ENCODE measurements at regions not wholly inside any gene's neighbourhood (a gene's known extent, or its start where the extent isn't known, plus 50 kb on each side); places are given as distances from the start of the nearest gene placed in this dataset.

- H3K79me2 ChIP-seq (ENCODE audit: low read length), result no peaks in the 10 kb centered on the region
- no peak overlapping the region for H3K4me2 ChIP-seq (ENCODE audit: low read depth, low read length)
- no peaks in the 10 kb centered on the region for H3K27me3 ChIP-seq (replicated peaks; ENCODE audit: insufficient read depth, low read length)
- no peaks in the 10 kb centered on the region for H3K36me3 ChIP-seq (replicated peaks; ENCODE audit: insufficient read depth, low read length)
- H3F3A ChIP-seq (ENCODE audit: insufficient read depth, low read length), result no peaks in the 10 kb centered on the region
- no peaks in the 10 kb centered on the region for H3K4me1 ChIP-seq (ENCODE audit: low read length)
- DNase-seq, result no peak
- no peak for TF ChIP-seq EZH2phosphoT487 (IDR thresholded peaks at IDR 0.05; ENCODE audit: low read length)
- no peak for TF ChIP-seq EZH2 (optimal IDR thresholded peaks at IDR 0.05; ENCODE audit: low read depth, low read length)
- TF ChIP-seq CTCF (IDR thresholded peaks at IDR 0.05; ENCODE audit: low read length), result no peak
- no peak overlapping the region for H3K4me3 ChIP-seq (ENCODE audit: low read length)
- H3K9ac ChIP-seq (ENCODE audit: low read length), result no peak overlapping the region
- H2AFZ ChIP-seq (ENCODE audit: low read length), result no peak overlapping the region
- no peak overlapping the region for H3K27ac ChIP-seq (ENCODE audit: low read length)
- no peaks in the 10 kb centered on the region for H3K9me3 ChIP-seq (replicated peaks; ENCODE audit: insufficient read depth, low read length)
- no peaks in the 10 kb centered on the region for H3K9me2 ChIP-seq (replicated peaks; ENCODE audit: insufficient read depth, low read length)
- H4K20me1 ChIP-seq (ENCODE audit: insufficient read depth, low read length), result no peaks in the 10 kb centered on the region
Measured at GRCh38 chr16:7976125-7976524, 614.2 kb downstream of the TMEM114 start.

GRCh38 chr16:7967996-7968509 lies 622.3 kb downstream of the TMEM114 start:
- Histone ChIP-seq H3K9ac (ENCODE audit: low read length) (no peak overlapping the region), H4K20me1 (ENCODE audit: insufficient read depth, low read length) (no peaks in the 10 kb centered on the region), H3K27me3 (replicated peaks; ENCODE audit: insufficient read depth, low read length) (no peaks in the 10 kb centered on the region), H3K27ac (ENCODE audit: low read length) (no peak overlapping the region), H2AFZ (ENCODE audit: low read length) (no peak overlapping the region), H3K9me2 (replicated peaks; ENCODE audit: insufficient read depth, low read length) (no peaks in the 10 kb centered on the region), H3F3A (ENCODE audit: insufficient read depth, low read length) (no peaks in the 10 kb centered on the region), H3K79me2 (ENCODE audit: low read length) (no peaks in the 10 kb centered on the region), H3K4me1 (ENCODE audit: low read length) (no peaks in the 10 kb centered on the region), H3K4me2 (ENCODE audit: low read depth, low read length) (no peak overlapping the region), H3K36me3 (replicated peaks; ENCODE audit: insufficient read depth, low read length) (no peaks in the 10 kb centered on the region), H3K9me3 (replicated peaks; ENCODE audit: insufficient read depth, low read length) (no peaks in the 10 kb centered on the region), H3K4me3 (ENCODE audit: low read length) (no peak overlapping the region)
- no peak for DNase-seq
- TF ChIP-seq EZH2 (optimal IDR thresholded peaks at IDR 0.05; ENCODE audit: low read depth, low read length) (no peak), EZH2phosphoT487 (IDR thresholded peaks at IDR 0.05; ENCODE audit: low read length) (no peak), CTCF (IDR thresholded peaks at IDR 0.05; ENCODE audit: low read length) (no peak)

GRCh38 chr16:7964744-7965143 lies 625.6 kb downstream of the TMEM114 start:
- Histone ChIP-seq H3K4me2 (ENCODE audit: low read depth, low read length) (no peak overlapping the region), H3K79me2 (ENCODE audit: low read length) (no peaks in the 10 kb centered on the region), H3K9me2 (replicated peaks; ENCODE audit: insufficient read depth, low read length) (no peaks in the 10 kb centered on the region), H3K36me3 (replicated peaks; ENCODE audit: insufficient read depth, low read length) (no peaks in the 10 kb centered on the region), H3K9ac (ENCODE audit: low read length) (no peak overlapping the region), H4K20me1 (ENCODE audit: insufficient read depth, low read length) (no peaks in the 10 kb centered on the region), H3K27ac (ENCODE audit: low read length) (no peak overlapping the region), H3K4me1 (ENCODE audit: low read length) (no peaks in the 10 kb centered on the region), H3K4me3 (ENCODE audit: low read length) (no peak overlapping the region), H3K9me3 (replicated peaks; ENCODE audit: insufficient read depth, low read length) (no peaks in the 10 kb centered on the region), H3K27me3 (replicated peaks; ENCODE audit: insufficient read depth, low read length) (no peaks in the 10 kb centered on the region), H3F3A (ENCODE audit: insufficient read depth, low read length) (no peaks in the 10 kb centered on the region), H2AFZ (ENCODE audit: low read length) (no peak overlapping the region)
- no peak for DNase-seq
- TF ChIP-seq EZH2 (optimal IDR thresholded peaks at IDR 0.05; ENCODE audit: low read depth, low read length), result no peak
- no peak for TF ChIP-seq EZH2phosphoT487 (IDR thresholded peaks at IDR 0.05; ENCODE audit: low read length)
- no peak for TF ChIP-seq CTCF (IDR thresholded peaks at IDR 0.05; ENCODE audit: low read length)

Measured in MM.1S (cell line).